GM21423 (cell line): ENCODE measurements at regions not wholly inside any gene's neighbourhood (a gene's known extent, or its start where the extent isn't known, plus 50 kb on each side); places are given as distances from the start of the nearest gene placed in this dataset.
"Not testable (repeated sequence)": the region's sequence is repeated elsewhere in the genome, so short reads cannot be mapped to it uniquely, and the experiment has no call there.

Experiments
- ATAC-seq: cut with Tn5 transposase; IDR thresholded peaks from one replicate; pipeline ENCODE4 v1.9.1; 2021; ENCODE audit warnings: mild to moderate bottlenecking, moderate library complexity; ENCODE audit not compliant: unreplicated experiment

DNA sequence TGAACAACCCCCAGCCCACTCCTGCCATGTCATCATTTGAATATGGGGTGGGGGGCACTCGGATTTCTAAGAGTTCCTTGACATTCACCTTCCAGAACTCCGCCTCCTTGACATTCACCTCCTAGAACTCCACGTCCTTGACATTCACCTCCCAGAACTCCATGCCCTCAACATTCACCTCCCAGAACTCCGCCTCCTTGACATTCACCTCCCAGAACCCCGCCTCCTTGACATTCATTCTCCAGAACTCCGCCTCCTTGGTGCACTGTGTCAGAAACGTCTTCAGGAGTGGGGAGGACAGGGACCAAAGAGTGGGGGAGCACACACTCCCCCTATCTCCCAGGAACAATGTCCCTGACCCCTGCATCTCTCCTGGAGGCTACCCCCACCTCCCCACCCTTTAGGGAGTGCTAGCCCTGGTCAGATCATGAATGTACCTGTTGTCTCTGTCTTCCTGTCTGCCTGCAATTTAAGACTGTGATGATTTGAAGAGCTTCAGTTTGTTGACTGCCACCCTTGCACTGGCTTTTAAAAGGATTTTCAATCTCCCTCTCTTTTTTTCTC, 110.1 kb downstream of the NPTX2 start:
- ATAC-seq = no peak

DNA sequence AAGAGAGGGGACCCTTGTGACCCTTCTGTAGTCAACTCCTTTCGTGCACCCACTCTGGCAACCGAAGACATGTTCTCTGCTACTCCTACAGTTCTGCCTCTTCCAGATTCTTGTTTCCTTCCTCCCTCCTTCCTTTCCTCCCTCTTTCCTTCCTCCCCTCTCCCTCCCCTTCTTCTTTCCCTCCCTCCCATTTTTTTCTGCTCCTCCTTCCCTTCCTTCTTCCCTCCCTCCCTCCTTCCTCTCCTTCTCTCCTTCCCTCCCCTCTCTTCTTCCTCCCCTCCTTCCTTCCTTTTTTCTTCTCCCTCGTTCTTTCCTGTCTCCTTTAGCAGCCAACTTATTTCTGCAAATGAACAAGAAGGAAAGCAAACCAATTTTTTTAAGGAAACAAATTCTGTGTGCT, 111.5 kb downstream of the NPTX2 start:
- no peak for ATAC-seq

- no peak for ATAC-seq
These were observed 112.0 kb downstream of the NPTX2 start for GRCh38 chr7:98729121-98729520.

GRCh38 chr7:98730326-98730725, 113.2 kb downstream of the NPTX2 start:
- no peak for ATAC-seq

GRCh38 chr7:98731651-98732050, 114.6 kb downstream of the NPTX2 start:
- no peak for ATAC-seq

DNA sequence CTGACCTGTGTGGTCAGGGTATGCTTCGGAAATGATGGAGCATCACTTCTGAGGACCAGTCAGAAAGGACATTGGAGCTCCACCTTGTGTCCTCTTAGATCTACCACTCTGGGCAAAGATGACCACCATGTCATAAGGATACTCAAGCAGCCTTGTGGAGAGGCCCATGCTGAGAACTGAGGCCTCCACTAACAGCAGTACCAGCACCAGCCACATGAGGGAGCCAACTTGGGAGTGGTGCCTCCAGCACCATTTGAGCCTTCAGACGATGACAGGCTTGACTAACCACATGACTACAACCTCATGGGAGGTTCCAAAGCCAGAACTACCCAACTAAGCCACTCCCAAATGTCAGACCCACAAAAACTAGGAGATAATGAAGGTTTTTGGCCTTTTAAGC, 116.0 kb downstream of the NPTX2 start:
- ATAC-seq = no peak

- no peak for ATAC-seq
These were observed 118.7 kb downstream of the NPTX2 start for GRCh38 chr7:98735801-98736200.

- ATAC-seq = not testable (repeated sequence)
These were observed 119.4 kb downstream of the NPTX2 start for GRCh38 chr7:98736461-98736860.

DNA sequence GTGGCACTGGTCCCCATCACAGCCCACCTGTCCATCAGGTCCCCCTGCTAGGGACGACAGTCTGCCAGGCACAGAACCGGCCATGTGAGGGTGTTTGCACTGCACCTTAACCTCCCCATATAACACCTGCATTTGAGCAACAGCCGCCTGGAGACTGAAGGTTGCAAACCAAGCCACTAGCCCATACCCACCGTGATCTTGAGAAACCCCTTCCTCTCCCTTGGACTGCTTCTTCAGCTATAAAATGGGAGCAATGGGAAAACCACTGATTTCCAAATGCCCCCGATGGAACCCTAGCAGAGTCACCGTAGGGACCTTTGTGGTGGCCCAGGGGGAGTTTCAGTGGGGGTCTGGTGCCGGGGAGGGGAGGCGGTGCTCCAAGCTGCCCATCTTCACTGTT, 120.1 kb downstream of the NPTX2 start:
- ATAC-seq = no peak

GRCh38 chr7:98740643-98741042, 123.6 kb downstream of the NPTX2 start:
- ATAC-seq = no peak

- ATAC-seq = no peak
These were observed 124.0 kb downstream of the TMEM130 start for GRCh38 chr7:98745722-98746318.

- ATAC-seq = no peak
These were observed 121.7 kb downstream of the TMEM130 start for GRCh38 chr7:98748090-98748489.

DNA sequence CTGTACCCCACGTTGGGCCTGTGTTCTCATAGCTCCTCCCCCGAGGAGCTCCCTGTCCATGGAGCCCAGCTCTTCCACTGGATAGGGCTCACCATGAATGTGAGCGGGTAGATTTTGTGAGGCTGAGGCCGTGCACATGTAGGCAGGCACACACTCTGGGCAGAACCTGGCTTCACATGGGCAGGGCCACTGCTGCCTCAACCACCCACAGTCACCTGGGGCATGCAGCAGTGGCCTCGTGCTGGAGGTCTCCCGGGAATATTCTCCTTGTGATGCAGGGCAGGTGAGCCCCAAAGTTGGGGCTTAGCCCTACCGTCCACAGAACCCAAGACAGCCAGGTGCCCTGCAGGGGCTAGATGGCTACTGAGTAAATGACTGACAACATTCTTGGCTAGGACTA, 116.6 kb downstream of the TMEM130 start:
- ATAC-seq = no peak

DNA sequence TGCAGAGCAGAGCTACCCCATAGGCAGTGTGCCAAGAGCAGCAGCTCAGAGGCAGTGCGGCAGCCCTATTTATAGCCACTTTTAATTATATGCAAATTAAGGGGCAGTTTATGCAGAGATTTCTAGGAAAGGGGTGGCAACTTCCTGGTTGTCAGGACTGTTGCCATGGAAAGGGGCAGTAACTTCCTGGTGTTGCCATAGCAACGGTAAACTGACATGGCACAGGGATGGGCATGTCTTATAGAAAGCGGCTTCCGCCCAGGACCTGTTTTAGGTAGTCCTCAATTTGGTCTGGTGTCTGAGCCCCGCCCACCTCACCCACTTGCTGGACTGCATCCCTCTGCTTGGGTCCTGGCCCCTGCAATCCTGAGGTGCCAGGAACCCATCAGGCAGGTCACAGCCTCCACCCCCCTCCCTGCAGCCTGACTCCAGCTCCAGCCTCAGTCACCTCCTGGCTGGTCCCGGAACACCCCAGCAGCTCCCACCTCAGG, 115.8 kb downstream of the TMEM130 start:
- ATAC-seq = no peak

- ATAC-seq = no peak
These were observed 114.5 kb downstream of the TMEM130 start for GRCh38 chr7:98755138-98755898.

- no peak for ATAC-seq
These were observed 111.7 kb downstream of the TMEM130 start for GRCh38 chr7:98758157-98758556.

GRCh38 chr7:98760201-98760651, 109.6 kb downstream of the TMEM130 start:
- ATAC-seq = no peak

GRCh38 chr7:98761225-98761624, 108.6 kb downstream of the TMEM130 start:
- ATAC-seq = no peak

DNA sequence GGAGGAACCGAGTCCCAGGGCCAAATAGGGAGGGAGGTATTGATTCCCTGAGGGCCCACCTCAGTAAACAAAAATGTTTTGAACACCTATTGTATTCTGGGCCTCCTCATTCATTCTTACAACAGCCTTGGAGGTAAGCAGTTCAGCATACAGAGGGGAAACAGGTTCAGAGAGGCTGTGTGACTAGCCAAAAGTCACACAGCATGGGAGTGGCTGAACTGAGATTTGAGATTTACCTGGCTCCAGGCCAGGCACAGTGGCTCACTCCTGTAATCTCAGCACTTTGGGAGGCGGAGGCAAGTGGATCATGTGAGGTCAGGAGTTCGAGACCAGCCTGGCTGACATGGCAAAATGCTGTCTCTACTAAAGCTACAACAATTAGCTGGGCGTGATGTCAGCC, 107.2 kb downstream of the TMEM130 start:
- ATAC-seq = no peak

GRCh38 chr7:98763441-98763840, 106.4 kb downstream of the TMEM130 start:
- no peak for ATAC-seq

DNA sequence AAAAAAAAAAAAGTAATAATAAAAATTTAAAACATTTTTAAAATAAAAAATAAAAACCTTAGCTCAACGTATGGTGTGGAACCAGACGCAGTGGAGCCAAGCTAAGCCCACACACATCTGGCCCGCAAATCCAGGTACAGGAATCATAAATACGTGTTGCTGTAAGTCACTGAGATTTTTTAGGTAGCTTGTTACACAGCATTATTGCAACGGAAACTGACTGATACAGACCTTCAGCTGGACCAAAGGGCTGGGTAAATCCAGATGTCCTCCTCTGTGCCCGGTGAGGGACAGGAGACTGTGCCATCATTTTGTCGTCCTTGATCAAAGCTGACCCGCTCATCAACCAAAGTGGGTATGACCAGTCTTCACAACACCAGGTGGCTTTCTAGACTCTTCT, 104.9 kb downstream of the TMEM130 start:
- no peak for ATAC-seq

DNA sequence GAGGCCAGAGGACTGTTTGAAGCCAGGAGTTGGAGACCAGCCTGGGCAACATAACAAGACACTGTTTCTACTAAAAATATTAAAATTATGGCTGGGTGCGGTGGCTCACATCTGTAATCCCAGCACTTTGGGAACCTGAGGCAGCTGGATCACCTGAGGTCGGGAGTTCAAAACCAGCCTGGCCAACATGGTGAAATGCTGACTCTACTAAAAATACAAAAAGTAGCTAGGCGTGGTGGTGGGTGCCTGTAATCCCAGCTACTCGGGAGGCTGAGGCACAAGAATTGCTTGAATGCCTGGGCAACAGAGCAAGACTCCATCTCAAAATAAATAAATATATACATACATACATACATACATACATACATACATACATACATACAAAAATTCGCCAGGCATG, 99.7 kb downstream of the TMEM130 start:
- not testable (repeated sequence) for ATAC-seq
